Gastroesophageal sphincter (tissue), 4 donors: ENCODE measurements at regions not wholly inside any gene's neighbourhood (a gene's known extent, or its start where the extent isn't known, plus 50 kb on each side); places are given as distances from the start of the nearest gene placed in this dataset.

Experiments used
- ATAC-seq: fragments of 150-250 bp; one replicate; pipeline ENCODE4 v1.9.1; 2016; ENCODE audit warnings: mild to moderate bottlenecking, moderate library complexity
- H3K27ac ChIP-seq, 4 donors: fragments of 200-600 bp; sonication (generic) in 3 of 4; 1 replicate in 3 of 4; 2 replicates in 1 of 4; pipeline ENCODE4 v1.5.1; 2016 to 2019
- H3K27me3 ChIP-seq: fragments of 200-600 bp; sonication (generic); one replicate; pipeline ENCODE4 v1.5.1; 2019
- H3K36me3 ChIP-seq, 2 donors: fragments of 200-600 bp; sonication (generic); one replicate each; pipeline ENCODE4 v1.5.1; 2019; ENCODE audit warnings: control low read depth in 1 of 2
- H3K4me1 ChIP-seq, 3 donors: fragments of 200-600 bp; sonication (generic); 1 replicate in 2 of 3; 2 replicates in 1 of 3; pipeline ENCODE4 v1.5.1; 2016 to 2019; ENCODE audit warnings: control low read depth in 2 of 3
- H3K4me3 ChIP-seq, 2 donors: fragments of 200-600 bp; sonication (generic); one replicate each; pipeline ENCODE4 v1.5.1; 2019; ENCODE audit warnings: mild to moderate bottlenecking in 1 of 2, moderate library complexity in 1 of 2
- H3K9me3 ChIP-seq, 3 donors: fragments of 200-600 bp; sonication (generic); one replicate each; pipeline ENCODE4 v1.5.1; 2017 to 2019; ENCODE audit warnings: control low read depth in 2 of 3
- CTCF ChIP-seq, 4 experiments: fragments of 200-600 bp in 2 of 4; fragments of 450-650 bp in 2 of 4; sonication (generic) in 1 of 4; IDR thresholded peaks; one replicate each; pipeline ENCODE4 v1.5.1; 2017 to 2019; ENCODE audit warnings: antibody characterized with exemption in 4 of 4, mild to moderate bottlenecking in 2 of 4, moderate library complexity in 2 of 4
- EP300 ChIP-seq: sonication (generic); formaldehyde crosslinking; IDR thresholded peaks from one replicate; pipeline ENCODE4 v1.6.1; 2017; ENCODE audit warnings: antibody characterized with exemption, mild to moderate bottlenecking
- POLR2A ChIP-seq, 2 donors: fragments of 450-650 bp; IDR thresholded peaks; one replicate each; pipeline ENCODE4 v1.6.1; 2017; ENCODE audit warnings: antibody characterized with exemption in 2 of 2, mild to moderate bottlenecking in 2 of 2, moderate library complexity in 1 of 2
- POLR2AphosphoS5 ChIP-seq: sonication (generic); formaldehyde crosslinking; IDR thresholded peaks from one replicate; pipeline ENCODE4 v1.6.1; 2017; ENCODE audit warnings: antibody characterized with exemption
- WGBS, 2 donors: methylation state at CpG; one replicate each; pipeline ENCODE4 v1.1.5; 2018; ENCODE audit warnings: low coverage in 1 of 2; 5-methylcytosine and 5-hydroxymethylcytosine counted together

DNA sequence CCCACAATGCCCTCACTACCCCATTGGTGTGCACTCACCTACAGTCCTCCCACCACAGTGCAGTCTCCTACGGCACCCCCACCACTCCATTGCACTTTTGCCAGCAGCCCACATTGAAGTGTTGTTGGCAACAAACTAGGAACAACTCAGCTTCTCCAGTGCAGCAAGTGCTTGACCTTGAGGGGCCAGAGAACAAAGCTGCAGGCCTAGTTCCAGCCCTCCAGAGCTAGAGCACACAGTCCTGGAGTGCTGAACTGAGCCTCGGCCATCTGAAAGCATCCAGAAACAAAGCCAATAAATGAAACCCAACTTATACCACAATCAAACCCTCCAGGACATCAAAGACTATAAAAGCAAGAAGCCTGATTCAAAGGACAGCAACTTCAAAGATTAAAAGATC is 129.9 kb downstream of the C1orf94 start:
- Histone ChIP-seq H3K4me1 (no peaks in the 10 kb centered on the region), H3K27me3 (no peaks in the 10 kb centered on the region), H3K27ac (no peak overlapping the region), H3K9me3 (peaks cover 0 to 35% (median 0%) of the 10 kb centered on the region in 3 donors), H3K36me3 (no peaks in the 10 kb centered on the region), H3K4me3 (no peak overlapping the region)
- ATAC-seq: no peak
- TF ChIP-seq POLR2AphosphoS5: no peak
- 67% methylated on average over 1 of the region's 2 CpGs; no CpG with 5 or more reads in 1 of the 2 donors for WGBS, 2 donors

GRCh38 chr1:34312359-34312758 is 135.7 kb downstream of the C1orf94 start:
- WGBS, 2 donors: 0 to 15% methylated on average over 1 of the region's 1 CpG
- H3K36me3 ChIP-seq: no peaks in the 10 kb centered on the region
- TF ChIP-seq POLR2A (IDR thresholded peaks at IDR 0.05): no peak
- H3K9me3 ChIP-seq: peaks cover 0 to 35% (median 0%) of the 10 kb centered on the region in 3 donors
- no peak for ATAC-seq
- no peaks in the 10 kb centered on the region for H3K4me1 ChIP-seq
- H3K4me3 ChIP-seq: no peak overlapping the region
- no peaks in the 10 kb centered on the region for H3K27me3 ChIP-seq
- no peak overlapping the region for H3K27ac ChIP-seq

- Histone ChIP-seq H3K4me1 (no peaks in the 10 kb centered on the region), H3K9me3 (peaks cover 0 to 26% (median 0%) of the 10 kb centered on the region in 3 donors), H3K27me3 (no peaks in the 10 kb centered on the region), H3K36me3 (no peaks in the 10 kb centered on the region), H3K4me3 (no peak overlapping the region), H3K27ac (no peak overlapping the region)
- ATAC-seq: no peak
- no peak for TF ChIP-seq EP300
- no peak for TF ChIP-seq POLR2AphosphoS5
- no peak for TF ChIP-seq POLR2A (IDR thresholded peaks at IDR 0.05)
- TF ChIP-seq CTCF (IDR thresholded peaks at IDR 0.05): no peak
- WGBS, 2 donors: 58 to 78% methylated on average over 1 of the region's 1 CpG
These were observed 139.3 kb downstream of the C1orf94 start for GRCh38 chr1:34315974-34316373.

- H3K9me3 ChIP-seq: peaks cover 0 to 20% (median 0%) of the 10 kb centered on the region in 3 donors
- no peak overlapping the region for H3K27ac ChIP-seq
- no peaks in the 10 kb centered on the region for H3K36me3 ChIP-seq
- ATAC-seq: no peak
- no peaks in the 10 kb centered on the region for H3K4me1 ChIP-seq
- H3K27me3 ChIP-seq: no peaks in the 10 kb centered on the region
- H3K4me3 ChIP-seq: no peak overlapping the region
- TF ChIP-seq POLR2AphosphoS5: no peak
- no peak for TF ChIP-seq POLR2A (IDR thresholded peaks at IDR 0.05)
- TF ChIP-seq EP300: no peak
- TF ChIP-seq CTCF (IDR thresholded peaks at IDR 0.05): no peak
These were observed 140.1 kb downstream of the C1orf94 start for GRCh38 chr1:34316773-34317172.

- WGBS, 2 donors: 48 to 65% methylated on average over 3 to 4 of the region's 4 CpGs
- H3K27ac ChIP-seq: no peak overlapping the region
- H3K4me1 ChIP-seq: no peaks in the 10 kb centered on the region
- H3K36me3 ChIP-seq: no peaks in the 10 kb centered on the region
- H3K4me3 ChIP-seq: no peak overlapping the region
- TF ChIP-seq POLR2AphosphoS5 (no peak), EP300 (no peak)
- H3K27me3 ChIP-seq: no peaks in the 10 kb centered on the region
- ATAC-seq: no peak
- H3K9me3 ChIP-seq: peaks cover 0 to 19% (median 0%) of the 10 kb centered on the region in 3 donors
These were observed 142.5 kb downstream of the C1orf94 start for GRCh38 chr1:34319218-34319617.

DNA sequence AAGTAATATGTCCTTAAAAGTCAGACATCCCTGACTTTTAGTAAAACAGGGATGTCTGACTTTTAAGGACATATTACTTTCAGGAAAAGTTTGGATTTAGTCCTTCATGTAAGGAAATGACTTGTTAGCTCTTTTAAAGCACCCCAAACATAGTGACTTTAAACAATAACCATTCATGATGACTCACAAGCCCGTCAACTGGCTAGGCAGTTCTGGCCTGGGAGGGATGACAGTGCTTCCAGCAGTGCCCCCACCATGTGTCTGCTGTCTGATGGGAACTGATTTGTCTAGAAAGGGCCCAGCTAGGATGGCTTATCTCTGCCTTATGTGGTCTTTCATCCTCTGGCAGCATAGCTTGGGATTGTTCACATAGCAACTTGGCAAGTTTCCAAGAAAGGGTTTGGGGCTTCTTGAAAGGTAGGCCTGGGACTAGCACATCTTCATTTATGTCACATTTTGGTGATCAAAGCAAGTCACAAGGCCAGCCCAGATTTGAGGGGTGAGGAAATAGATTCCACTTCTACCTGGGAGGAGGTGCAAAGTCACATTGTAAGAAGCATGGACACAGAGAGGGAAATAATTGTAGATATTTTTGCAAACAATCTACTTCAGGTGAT is 143.5 kb downstream of the C1orf94 start:
- Histone ChIP-seq H3K4me3 (no peak overlapping the region), H3K27me3 (peaks cover 5% of the 10 kb centered on the region), H3K4me1 (no peaks in the 10 kb centered on the region), H3K9me3 (peaks cover 0 to 19% (median 0%) of the 10 kb centered on the region in 3 donors), H3K27ac (no peak overlapping the region), H3K36me3 (no peaks in the 10 kb centered on the region)
- 33 to 50% methylated on average over 1 of the region's 1 CpG for WGBS, 2 donors
- ATAC-seq: no peak
- no peak for TF ChIP-seq EP300
- TF ChIP-seq POLR2A (IDR thresholded peaks at IDR 0.05): no peak
- TF ChIP-seq POLR2AphosphoS5: no peak
- no peak for TF ChIP-seq CTCF (IDR thresholded peaks at IDR 0.05)
